ENCODE measurements at regions not wholly inside any gene's neighbourhood (a gene's known extent, or its start where the extent isn't known, plus 50 kb on each side); places are given as distances from the start of the nearest gene placed in this dataset.

GRCh38 chr11:115761348-115761747 is 257.1 kb upstream of the CADM1 start:
- H3K36me3 ChIP-seq: no peaks in the 10 kb centered on the region
- peaks cover 0 to 41% of the 10 kb centered on the region in 2 donors for H3K27me3 ChIP-seq
- peaks cover 0 to 15% (median 9%) of the 10 kb centered on the region in 4 donors for H3K4me1 ChIP-seq
- intact Hi-C loops (cut with DNase I; ENCODE audit: low total_unique reads): no loop called here
- TF ChIP-seq, protein P1, sequence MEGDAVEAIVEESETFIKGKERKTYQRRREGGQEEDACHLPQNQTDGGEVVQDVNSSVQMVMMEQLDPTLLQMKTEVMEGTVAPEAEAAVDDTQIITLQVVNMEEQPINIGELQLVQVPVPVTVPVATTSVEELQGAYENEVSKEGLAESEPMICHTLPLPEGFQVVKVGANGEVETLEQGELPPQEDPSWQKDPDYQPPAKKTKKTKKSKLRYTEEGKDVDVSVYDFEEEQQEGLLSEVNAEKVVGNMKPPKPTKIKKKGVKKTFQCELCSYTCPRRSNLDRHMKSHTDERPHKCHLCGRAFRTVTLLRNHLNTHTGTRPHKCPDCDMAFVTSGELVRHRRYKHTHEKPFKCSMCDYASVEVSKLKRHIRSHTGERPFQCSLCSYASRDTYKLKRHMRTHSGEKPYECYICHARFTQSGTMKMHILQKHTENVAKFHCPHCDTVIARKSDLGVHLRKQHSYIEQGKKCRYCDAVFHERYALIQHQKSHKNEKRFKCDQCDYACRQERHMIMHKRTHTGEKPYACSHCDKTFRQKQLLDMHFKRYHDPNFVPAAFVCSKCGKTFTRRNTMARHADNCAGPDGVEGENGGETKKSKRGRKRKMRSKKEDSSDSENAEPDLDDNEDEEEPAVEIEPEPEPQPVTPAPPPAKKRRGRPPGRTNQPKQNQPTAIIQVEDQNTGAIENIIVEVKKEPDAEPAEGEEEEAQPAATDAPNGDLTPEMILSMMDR (IDR thresholded peaks at IDR 0.05): no peak
- no peak overlapping the region for H3K27ac ChIP-seq
- H3K4me3 ChIP-seq: no peak overlapping the region
- no peak for DNase-seq
- H3K9me3 ChIP-seq: no peaks in the 10 kb centered on the region

DNA sequence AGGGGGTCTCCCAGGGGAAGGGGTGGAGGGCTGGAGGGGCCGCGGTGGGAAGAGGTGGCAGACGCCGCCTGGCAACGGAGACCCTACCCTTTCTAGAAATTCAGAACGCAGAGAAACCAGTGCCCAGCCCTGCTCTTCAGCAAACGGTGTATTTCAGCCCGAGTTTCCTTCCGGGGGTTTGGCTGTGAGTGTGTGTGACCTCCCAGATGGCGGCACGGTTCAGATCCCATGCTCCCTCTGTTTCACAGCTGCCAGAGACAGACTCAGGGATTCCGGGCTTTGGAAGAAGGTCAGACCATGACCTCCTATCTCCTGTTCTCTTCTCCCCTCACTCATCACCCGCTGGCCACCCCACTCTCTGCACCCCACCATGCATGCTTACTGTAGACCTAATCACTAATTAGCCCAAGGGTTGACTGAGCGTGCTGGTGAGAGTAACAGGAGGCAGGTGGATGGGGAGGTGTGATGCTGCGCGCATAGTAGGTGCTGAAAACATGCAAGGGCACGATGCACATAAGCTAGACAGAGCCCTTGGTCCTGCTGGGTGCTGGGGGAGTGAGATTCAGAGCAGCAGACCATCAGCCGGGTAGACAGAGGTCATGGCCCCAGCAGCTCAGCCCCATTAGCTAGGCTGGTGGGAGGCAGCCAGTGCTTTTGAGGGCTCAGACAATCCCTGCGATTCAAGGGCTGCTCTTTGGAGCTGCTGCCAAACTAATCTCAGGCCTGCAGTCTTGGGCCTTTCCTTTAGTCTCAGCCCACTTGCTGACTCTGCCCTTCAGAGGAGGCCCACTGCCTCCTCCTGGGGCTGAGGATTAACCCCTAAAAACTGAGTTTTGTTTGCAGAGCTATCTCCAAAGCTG is 256.5 kb upstream of the CADM1 start:
- intact Hi-C loops (cut with DNase I; ENCODE audit: low total_unique reads): no loop called here
- Histone ChIP-seq H3K4me1 (peaks cover 0 to 15% (median 9%) of the 10 kb centered on the region in 4 donors), H3K9me3 (no peaks in the 10 kb centered on the region), H3K27me3 (peaks cover 0 to 41% of the 10 kb centered on the region in 2 donors), H3K4me3 (peak overlapping the region; percentile 46 to 59), H3K27ac (no peak overlapping the region), H3K36me3 (no peaks in the 10 kb centered on the region)
- no peak for DNase-seq
- TF ChIP-seq, protein P1 (IDR thresholded peaks at IDR 0.05): no peak

- TF ChIP-seq, protein P1 (IDR thresholded peaks at IDR 0.05): no peak
- Histone ChIP-seq H3K4me3 (peak overlapping the region; percentile 46 to 59), H3K27ac (no peak overlapping the region), H3K36me3 (no peaks in the 10 kb centered on the region), H3K9me3 (no peaks in the 10 kb centered on the region), H3K27me3 (peaks cover 0 to 37% of the 10 kb centered on the region in 2 donors), H3K4me1 (peaks cover 0 to 15% (median 9%) of the 10 kb centered on the region in 4 donors)
- intact Hi-C loops (cut with DNase I; ENCODE audit: low total_unique reads): no loop called here
- DNase-seq: peak in 1 of 2 donors; percentile 28
Observed at GRCh38 chr11:115759622-115760460, 255.6 kb upstream of the CADM1 start.

DNA sequence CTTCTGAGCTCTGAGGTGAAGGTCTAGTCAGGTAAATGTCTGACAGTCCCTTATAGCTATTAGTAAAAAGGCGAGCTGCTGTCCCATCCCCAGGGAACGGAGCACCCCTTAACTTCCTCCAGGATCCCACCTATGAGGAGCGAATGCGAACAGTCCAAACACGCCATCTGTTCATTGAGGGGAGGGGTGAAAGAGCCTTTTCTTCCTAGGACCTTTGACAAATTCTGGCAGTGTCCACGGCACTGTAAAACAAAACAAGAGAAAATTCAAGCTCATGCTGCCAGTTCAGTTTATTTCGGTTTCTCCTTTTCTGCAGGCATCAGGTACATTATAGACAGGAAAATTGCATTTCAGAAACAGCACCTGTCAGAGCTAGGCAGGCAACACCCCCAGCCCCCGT is 253.8 kb upstream of the CADM1 start:
- no peak for DNase-seq

More for the DNA sequence above, 253.8 kb upstream of the CADM1 start:
- TF ChIP-seq, protein P1 (IDR thresholded peaks at IDR 0.05): no peak
- Histone ChIP-seq H3K27ac (no peak overlapping the region), H3K36me3 (no peaks in the 10 kb centered on the region), H3K4me1 (peaks cover 0 to 15% (median 9%) of the 10 kb centered on the region in 4 donors), H3K4me3 (no peak overlapping the region), H3K9me3 (no peaks in the 10 kb centered on the region), H3K27me3 (peaks cover 0 to 37% of the 10 kb centered on the region in 2 donors)
- intact Hi-C loops (cut with DNase I; ENCODE audit: low total_unique reads): no loop called here
